Uterus (tissue), 2 donors: ENCODE measurements at regions not wholly inside any gene's neighbourhood (a gene's known extent, or its start where the extent isn't known, plus 50 kb on each side); places are given as distances from the start of the nearest gene placed in this dataset.

Experiments
- POLR2A ChIP-seq, 2 donors: fragments of 450-650 bp; IDR thresholded peaks; one replicate each; pipeline ENCODE4 v1.6.1; 2016; ENCODE audit warnings: antibody characterized with exemption in 2 of 2, mild to moderate bottlenecking in 1 of 2, moderate library complexity in 1 of 2
- TF ChIP-seq, protein P1 (sequence below), 4 experiments: fragments of 200-600 bp in 2 of 4; fragments of 450-650 bp in 2 of 4; sonication (generic) in 2 of 4; IDR thresholded peaks; one replicate each; pipeline ENCODE4 v1.5.1; 2016 to 2019; ENCODE audit warnings: antibody characterized with exemption in 4 of 4, mild to moderate bottlenecking in 2 of 4, moderate library complexity in 1 of 4

- no peak for TF ChIP-seq POLR2A (IDR thresholded peaks at IDR 0.05)
- TF ChIP-seq, protein P1, sequence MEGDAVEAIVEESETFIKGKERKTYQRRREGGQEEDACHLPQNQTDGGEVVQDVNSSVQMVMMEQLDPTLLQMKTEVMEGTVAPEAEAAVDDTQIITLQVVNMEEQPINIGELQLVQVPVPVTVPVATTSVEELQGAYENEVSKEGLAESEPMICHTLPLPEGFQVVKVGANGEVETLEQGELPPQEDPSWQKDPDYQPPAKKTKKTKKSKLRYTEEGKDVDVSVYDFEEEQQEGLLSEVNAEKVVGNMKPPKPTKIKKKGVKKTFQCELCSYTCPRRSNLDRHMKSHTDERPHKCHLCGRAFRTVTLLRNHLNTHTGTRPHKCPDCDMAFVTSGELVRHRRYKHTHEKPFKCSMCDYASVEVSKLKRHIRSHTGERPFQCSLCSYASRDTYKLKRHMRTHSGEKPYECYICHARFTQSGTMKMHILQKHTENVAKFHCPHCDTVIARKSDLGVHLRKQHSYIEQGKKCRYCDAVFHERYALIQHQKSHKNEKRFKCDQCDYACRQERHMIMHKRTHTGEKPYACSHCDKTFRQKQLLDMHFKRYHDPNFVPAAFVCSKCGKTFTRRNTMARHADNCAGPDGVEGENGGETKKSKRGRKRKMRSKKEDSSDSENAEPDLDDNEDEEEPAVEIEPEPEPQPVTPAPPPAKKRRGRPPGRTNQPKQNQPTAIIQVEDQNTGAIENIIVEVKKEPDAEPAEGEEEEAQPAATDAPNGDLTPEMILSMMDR (IDR thresholded peaks at IDR 0.05) = no peak
These were observed 107.9 kb downstream of the CAND1 start for GRCh38 chr12:67377021-67377420.
